Activated T-helper 1 cell treated with anti-CD3 and anti-CD28 coated beads, Interleukin-12 subunit alpha, Interleukin-12 subunit beta, Interleukin-2, Interleukin-4 antibody, amounts not matched to agents 30 ng/mL and 10 ng/mL and 1 ng/mL, durations not matched to agents 14 hours and 24 hours and 36 hours (primary cell): ENCODE measurements at regions not wholly inside any gene's neighbourhood (a gene's known extent, or its start where the extent isn't known, plus 50 kb on each side); places are given as distances from the start of the nearest gene placed in this dataset.
"Not testable (repeated sequence)": the region's sequence is repeated elsewhere in the genome, so short reads cannot be mapped to it uniquely, and the experiment has no call there.

ENCODE experiments used
- DNase-seq: peaks from one replicate; pipeline ENCODE4 v3.0.0; 2021; ENCODE audit warnings: low spot score
- H3K27ac Mint-ChIP-seq: one replicate; pipeline ENCODE4 v1.8.0; 2021; ENCODE audit warnings: mild to moderate bottlenecking, mixed read lengths
- H3K27me3 Mint-ChIP-seq: one replicate; pipeline ENCODE4 v1.8.0; 2022; ENCODE audit warnings: mild to moderate bottlenecking, moderate library complexity, mixed read lengths; ENCODE audit not compliant: insufficient read depth
- H3K36me3 Mint-ChIP-seq: one replicate; pipeline ENCODE4 v1.8.0; 2021; ENCODE audit warnings: low read depth, mixed read lengths
- H3K4me1 Mint-ChIP-seq: one replicate; pipeline ENCODE4 v1.8.0; 2021; ENCODE audit warnings: low read depth, mixed read lengths
- H3K4me3 Mint-ChIP-seq: one replicate; pipeline ENCODE4 v1.8.0; 2021; ENCODE audit warnings: mild to moderate bottlenecking, moderate library complexity, mixed read lengths
- H3K9me3 Mint-ChIP-seq: one replicate; pipeline ENCODE4 v1.8.0; 2021; ENCODE audit warnings: mixed read lengths
- intact Hi-C: fragments of 100-400 bp; cut with micrococcal nuclease; formaldehyde crosslinking; loops from one replicate; pipeline ENCODE4 v1.15.1; 2024

- DNase-seq, result no peak
- H3K27me3 Mint-ChIP-seq, result no peaks in the 10 kb centered on the region
- no peak overlapping the region for H3K4me3 Mint-ChIP-seq
- no peaks in the 10 kb centered on the region for H3K9me3 Mint-ChIP-seq
- no peaks in the 10 kb centered on the region for H3K4me1 Mint-ChIP-seq
- H3K27ac Mint-ChIP-seq, result no peak overlapping the region
- no peaks in the 10 kb centered on the region for H3K36me3 Mint-ChIP-seq
- intact Hi-C loops, result no loop called here
Observed at GRCh38 chr9:78408388-78408787, 111.5 kb downstream of the PSAT1 start.

- H3K36me3 Mint-ChIP-seq, H3K27ac Mint-ChIP-seq, H3K9me3 Mint-ChIP-seq, H3K4me1 Mint-ChIP-seq, intact Hi-C loops, H3K27me3 Mint-ChIP-seq, DNase-seq, H3K4me3 Mint-ChIP-seq: not testable (repeated sequence)
Observed at GRCh38 chr9:78409928-78410510, 113.1 kb downstream of the PSAT1 start.

- Mint-ChIP-seq H3K4me3 (no peak overlapping the region), H3K27me3 (peaks cover 6% of the 10 kb centered on the region), H3K27ac (no peak overlapping the region), H3K36me3 (no peaks in the 10 kb centered on the region), H3K9me3 (no peaks in the 10 kb centered on the region), H3K4me1 (no peaks in the 10 kb centered on the region)
- intact Hi-C loops, result no loop called here
- no peak for DNase-seq
Observed at GRCh38 chr9:78422309-78422708, 125.4 kb downstream of the PSAT1 start.

- H3K27me3 Mint-ChIP-seq, result peaks cover 3% of the 10 kb centered on the region
- H3K4me3 Mint-ChIP-seq, result no peak overlapping the region
- H3K27ac Mint-ChIP-seq, result no peak overlapping the region
- H3K9me3 Mint-ChIP-seq, result no peaks in the 10 kb centered on the region
- H3K36me3 Mint-ChIP-seq, result no peaks in the 10 kb centered on the region
- intact Hi-C loops, result no loop called here
- peaks cover 10% of the 10 kb centered on the region for H3K4me1 Mint-ChIP-seq
- DNase-seq, result no peak
Observed at GRCh38 chr9:78424299-78424698, 127.4 kb downstream of the PSAT1 start.

GRCh38 chr9:78428640-78429039, 131.7 kb downstream of the PSAT1 start:
- Mint-ChIP-seq H3K4me3 (no peak overlapping the region), H3K36me3 (no peaks in the 10 kb centered on the region), H3K9me3 (no peaks in the 10 kb centered on the region), H3K27me3 (no peaks in the 10 kb centered on the region), H3K27ac (no peak overlapping the region), H3K4me1 (peaks cover 10% of the 10 kb centered on the region)
- no peak for DNase-seq
- intact Hi-C loops, result no loop called here

GRCh38 chr9:78430387-78430786, 133.5 kb downstream of the PSAT1 start:
- Mint-ChIP-seq H3K9me3 (no peaks in the 10 kb centered on the region), H3K4me1 (peaks cover 10% of the 10 kb centered on the region), H3K27ac (no peak overlapping the region), H3K27me3 (peaks cover 3% of the 10 kb centered on the region), H3K36me3 (no peaks in the 10 kb centered on the region), H3K4me3 (no peak overlapping the region)
- DNase-seq, result no peak
- intact Hi-C loops, result loop anchor here (10.0 kb wide), 1 partner anchor 1744 kb away; no protein-coding TSS in a partner anchor

- H3K27ac Mint-ChIP-seq, H3K27me3 Mint-ChIP-seq, DNase-seq, H3K4me3 Mint-ChIP-seq, H3K9me3 Mint-ChIP-seq, H3K4me1 Mint-ChIP-seq, H3K36me3 Mint-ChIP-seq: not testable (repeated sequence)
- intact Hi-C loops, result loop anchor here (10.0 kb wide), 1 partner anchor 1744 kb away; no protein-coding TSS in a partner anchor
Observed at GRCh38 chr9:78431039-78431438, 134.1 kb downstream of the PSAT1 start.

GRCh38 chr9:78436873-78437272, 139.9 kb downstream of the PSAT1 start:
- Mint-ChIP-seq H3K27me3 (peaks cover 16% of the 10 kb centered on the region), H3K9me3 (no peaks in the 10 kb centered on the region), H3K4me1 (peaks cover 8% of the 10 kb centered on the region), H3K4me3 (no peak overlapping the region), H3K27ac (no peak overlapping the region), H3K36me3 (no peaks in the 10 kb centered on the region)
- DNase-seq, result no peak
- intact Hi-C loops, result loop anchor here (10.0 kb wide), 1 partner anchor 1738 kb away; no protein-coding TSS in a partner anchor

- intact Hi-C loops, result loop anchor here (10.0 kb wide), 1 partner anchor 1738 kb away; no protein-coding TSS in a partner anchor
- no peaks in the 10 kb centered on the region for H3K36me3 Mint-ChIP-seq
- peaks cover 8% of the 10 kb centered on the region for H3K4me1 Mint-ChIP-seq
- no peak overlapping the region for H3K27ac Mint-ChIP-seq
- no peak for DNase-seq
- H3K27me3 Mint-ChIP-seq, result peaks cover 16% of the 10 kb centered on the region
- no peaks in the 10 kb centered on the region for H3K9me3 Mint-ChIP-seq
- no peak overlapping the region for H3K4me3 Mint-ChIP-seq
Observed at GRCh38 chr9:78437296-78437695, 140.4 kb downstream of the PSAT1 start.

- Mint-ChIP-seq H3K4me1 (peaks cover 8% of the 10 kb centered on the region), H3K27ac (no peak overlapping the region), H3K36me3 (no peaks in the 10 kb centered on the region), H3K9me3 (no peaks in the 10 kb centered on the region), H3K27me3 (peaks cover 16% of the 10 kb centered on the region), H3K4me3 (no peak overlapping the region)
- DNase-seq, result no peak
- intact Hi-C loops, result loop anchor here (10.0 kb wide), 1 partner anchor 1737 kb away; no protein-coding TSS in a partner anchor
Observed at GRCh38 chr9:78437806-78438205, 140.9 kb downstream of the PSAT1 start.

GRCh38 chr9:78438211-78438610, 141.3 kb downstream of the PSAT1 start:
- Mint-ChIP-seq H3K4me1 (peaks cover 8% of the 10 kb centered on the region), H3K4me3 (no peak overlapping the region), H3K27ac (no peak overlapping the region), H3K27me3 (peaks cover 16% of the 10 kb centered on the region), H3K36me3 (no peaks in the 10 kb centered on the region), H3K9me3 (no peaks in the 10 kb centered on the region)
- no peak for DNase-seq
- intact Hi-C loops, result loop anchor here (10.0 kb wide), 1 partner anchor 1737 kb away; no protein-coding TSS in a partner anchor

- Mint-ChIP-seq H3K27ac (no peak overlapping the region), H3K4me3 (no peak overlapping the region), H3K27me3 (peaks cover 16% of the 10 kb centered on the region), H3K36me3 (no peaks in the 10 kb centered on the region), H3K4me1 (peaks cover 8% of the 10 kb centered on the region), H3K9me3 (no peaks in the 10 kb centered on the region)
- no peak for DNase-seq
- intact Hi-C loops, result loop anchor here (10.0 kb wide), 1 partner anchor 1736 kb away; no protein-coding TSS in a partner anchor
Observed at GRCh38 chr9:78438780-78439179, 141.9 kb downstream of the PSAT1 start.

- Mint-ChIP-seq H3K27me3 (peaks cover 16% of the 10 kb centered on the region), H3K36me3 (no peaks in the 10 kb centered on the region), H3K9me3 (no peaks in the 10 kb centered on the region), H3K27ac (no peak overlapping the region), H3K4me3 (no peak overlapping the region), H3K4me1 (peaks cover 8% of the 10 kb centered on the region)
- peak; percentile 42 for DNase-seq
- intact Hi-C loops, result loop anchor here (10.0 kb wide), 1 partner anchor 1735 kb away; no protein-coding TSS in a partner anchor
Observed at GRCh38 chr9:78439190-78439865, 142.4 kb downstream of the PSAT1 start.
